NCI-H1694 (cell line): ENCODE measurements at regions not wholly inside any gene's neighbourhood (a gene's known extent, or its start where the extent isn't known, plus 50 kb on each side); places are given as distances from the start of the nearest gene placed in this dataset.
A peak's percentile ranks its signal among the peaks of the same experiment; 100 is the strongest.
"Not testable (repeated sequence)": the region's sequence is repeated elsewhere in the genome, so short reads cannot be mapped to it uniquely, and the experiment has no call there.

Experiments
- DNase-seq: peaks from one replicate; lab custom pipeline; 2025; lab: John Stamatoyannopoulos, UW

DNA sequence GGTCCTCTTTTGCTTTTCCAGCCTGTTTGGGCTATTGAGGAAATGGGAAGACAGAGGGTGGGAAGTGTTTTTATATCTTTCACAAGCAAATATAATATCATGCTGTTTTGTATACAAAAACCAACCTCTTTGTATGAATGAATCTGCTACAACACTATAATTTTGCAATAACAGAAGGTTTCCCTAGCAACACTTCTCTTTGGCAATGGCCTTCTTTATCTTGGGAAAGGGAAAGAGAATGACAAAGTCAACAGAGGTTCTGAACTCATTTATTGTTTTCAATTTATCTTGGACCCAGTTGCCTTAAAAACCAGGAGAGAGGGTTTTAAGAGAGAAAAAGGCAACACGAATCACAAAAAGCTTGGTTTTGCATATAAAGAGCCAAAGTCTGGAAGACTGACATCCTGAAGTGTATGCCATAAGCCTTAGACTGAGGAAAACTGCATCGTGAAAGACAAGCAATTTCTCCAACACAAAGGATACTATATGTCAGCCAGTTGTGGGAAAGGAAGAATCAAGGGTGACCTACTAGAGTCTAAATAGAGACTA lies 121.8 kb upstream of the FAM241A start:
- no peak for DNase-seq

DNA sequence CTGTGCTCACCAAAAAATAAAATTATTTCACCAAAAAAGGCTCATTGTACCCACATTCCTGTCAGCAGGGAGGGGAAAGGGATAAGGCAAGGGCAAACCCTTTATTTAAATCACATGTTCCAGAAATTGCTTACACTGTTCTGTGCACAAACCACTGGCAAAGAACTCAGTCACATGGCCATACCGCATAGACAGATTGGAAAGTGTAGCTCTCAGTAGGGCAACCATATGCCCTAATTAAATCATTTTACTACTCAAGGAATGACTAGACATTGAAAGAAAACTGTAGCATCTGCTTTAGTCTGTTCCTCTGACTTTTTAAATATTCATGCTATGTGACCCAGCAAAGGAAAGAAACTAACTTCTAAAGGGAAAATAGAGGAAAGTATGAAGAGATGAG lies 119.2 kb upstream of the FAM241A start:
- DNase-seq: no peak

DNA sequence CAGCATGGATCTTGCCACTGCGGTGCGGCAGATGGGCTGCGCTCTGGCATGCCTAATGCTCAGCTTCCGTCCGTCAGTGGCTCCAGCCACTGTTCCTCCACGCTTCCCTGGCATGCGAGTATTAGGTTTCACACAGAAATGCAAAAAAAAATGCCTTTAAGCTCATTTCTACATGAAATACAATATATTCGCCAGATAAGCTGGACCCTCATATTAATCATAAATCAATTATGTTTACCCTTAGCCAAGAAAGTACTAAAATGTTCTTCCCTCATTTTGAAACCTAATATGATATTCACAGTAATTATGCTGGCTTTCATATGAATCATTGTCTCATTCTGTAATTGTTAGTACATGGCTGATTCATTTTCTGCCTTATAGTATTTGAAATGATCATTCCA lies 115.5 kb upstream of the FAM241A start:
- no peak for DNase-seq

DNA sequence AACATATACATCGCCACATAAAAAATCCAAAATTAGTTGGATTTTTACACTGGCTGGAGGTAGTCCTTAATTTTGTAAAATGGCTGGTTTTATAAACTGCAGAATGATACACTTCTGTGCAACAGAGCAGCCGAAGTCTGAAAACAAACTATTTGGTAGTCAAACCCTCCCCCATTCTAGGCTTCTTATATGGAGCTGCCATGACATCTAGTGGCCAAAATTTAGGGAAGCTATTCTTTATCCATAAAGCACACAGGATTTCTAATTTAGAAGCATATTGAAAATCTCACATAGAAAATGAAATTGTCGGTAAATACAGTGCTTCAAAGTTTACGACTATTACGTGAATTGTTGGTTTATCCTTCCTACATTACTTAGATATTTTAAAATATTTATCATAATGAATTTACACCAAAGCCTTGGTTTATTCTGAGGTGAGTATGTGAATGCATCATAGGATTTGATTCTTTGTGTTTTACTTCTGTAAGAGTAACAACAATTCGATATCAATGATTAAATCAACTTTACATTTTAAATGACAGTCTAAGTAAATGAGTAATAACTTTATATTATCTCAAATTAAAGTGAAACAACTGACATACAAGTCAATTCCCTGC lies 113.4 kb upstream of the FAM241A start:
- DNase-seq: no peak

DNA sequence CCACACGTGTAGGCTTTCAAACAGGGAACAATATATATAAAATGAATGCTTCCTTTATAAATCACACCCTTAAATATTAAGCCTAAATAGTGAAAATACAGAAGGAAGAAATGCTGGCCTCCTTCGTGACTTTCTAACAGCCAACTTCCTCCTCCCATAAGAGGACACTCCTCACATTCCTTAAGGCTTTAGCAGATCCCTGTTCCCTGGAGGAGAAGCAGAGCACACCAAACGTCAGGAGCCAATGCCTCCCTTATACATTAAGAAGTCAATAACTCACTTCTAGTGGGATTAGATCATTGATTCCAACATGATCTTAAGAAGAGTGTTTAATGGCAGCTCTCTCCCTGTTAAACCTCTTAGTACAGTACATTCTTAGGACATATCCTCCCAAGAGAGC lies 108.4 kb upstream of the FAM241A start:
- DNase-seq: no peak

DNA sequence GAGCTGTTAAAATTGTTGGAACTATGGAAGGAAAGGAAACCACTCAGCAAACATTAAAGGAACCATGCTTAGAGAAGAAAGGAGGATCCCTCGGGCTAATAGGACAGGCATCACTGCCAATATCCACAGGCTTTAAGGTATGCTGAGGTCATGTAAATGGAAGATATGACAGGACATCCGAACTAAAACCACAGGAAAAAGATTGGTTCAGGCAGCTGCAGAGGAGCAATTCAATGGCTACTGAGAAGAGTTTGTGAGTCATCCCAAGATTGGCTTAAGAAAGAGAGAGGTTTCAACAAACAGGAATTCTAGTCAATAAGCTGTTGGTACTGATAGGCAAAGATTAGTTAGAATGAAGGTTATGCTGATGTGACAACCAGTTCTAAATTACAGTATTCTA lies 106.4 kb upstream of the FAM241A start:
- no peak for DNase-seq

DNA sequence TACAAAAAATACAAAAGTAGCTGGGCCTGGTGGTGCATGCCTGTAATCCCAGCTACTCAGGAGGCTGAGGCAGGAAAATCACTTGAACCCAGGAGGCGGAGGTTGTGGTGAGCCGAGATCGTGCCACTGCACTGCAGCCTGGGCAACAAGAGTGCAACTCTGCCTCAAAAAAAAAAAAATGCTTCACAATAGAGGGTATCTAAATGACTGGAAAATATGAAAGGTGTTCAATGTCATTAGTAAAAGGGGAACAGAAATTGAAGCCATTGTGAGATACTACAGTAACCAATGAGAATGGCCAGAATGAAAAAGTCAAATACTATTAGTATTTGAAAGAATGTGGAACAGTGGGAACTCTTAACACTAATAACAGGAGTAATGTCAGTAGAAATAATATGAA lies 96.1 kb upstream of the FAM241A start:
- DNase-seq: not testable (repeated sequence)

DNA sequence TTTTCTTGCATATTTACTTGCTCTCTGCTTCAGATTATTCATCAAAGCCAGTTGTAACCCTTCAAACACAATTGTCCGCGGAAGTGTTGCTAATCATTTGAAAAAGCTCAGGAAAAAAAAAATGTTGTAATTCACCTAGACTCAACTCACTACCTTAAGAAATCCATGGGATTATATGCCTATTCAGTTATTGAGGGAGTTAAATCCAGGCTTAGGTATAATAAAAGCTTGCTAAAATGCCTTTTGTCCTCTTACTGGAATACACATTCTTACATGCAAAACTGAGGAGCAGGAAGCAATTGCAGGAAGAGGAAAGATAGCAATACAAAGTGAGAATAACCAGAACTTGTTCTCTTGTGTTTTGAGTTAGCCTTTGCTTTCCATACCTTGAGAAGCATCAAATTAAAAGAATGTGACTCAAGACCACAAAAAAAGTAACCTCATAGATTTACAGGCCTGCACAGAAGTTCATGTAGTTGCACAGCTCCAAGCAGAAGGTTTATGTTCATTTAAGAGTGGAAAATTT lies 91.4 kb upstream of the FAM241A start:
- no peak for DNase-seq

DNA sequence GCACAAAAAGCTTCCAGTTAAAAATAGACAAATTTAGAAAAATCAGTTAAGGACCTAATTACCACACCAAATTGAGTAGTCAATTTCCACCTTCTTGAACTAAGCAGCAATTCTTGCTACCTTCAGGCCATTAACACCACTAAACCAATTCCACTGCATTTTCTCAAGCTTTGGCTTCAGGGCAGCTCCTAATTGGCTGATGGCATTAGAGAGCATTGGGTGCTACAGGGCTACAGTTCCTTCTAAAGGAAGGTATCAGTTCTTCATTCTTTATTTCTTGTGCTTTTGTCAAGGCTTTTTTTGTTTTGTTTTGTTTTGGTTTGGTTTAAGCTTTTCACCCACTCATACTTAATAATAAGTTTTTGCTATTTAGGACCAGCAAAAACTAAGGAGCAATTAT lies 90.2 kb upstream of the FAM241A start:
- DNase-seq: no peak

DNA sequence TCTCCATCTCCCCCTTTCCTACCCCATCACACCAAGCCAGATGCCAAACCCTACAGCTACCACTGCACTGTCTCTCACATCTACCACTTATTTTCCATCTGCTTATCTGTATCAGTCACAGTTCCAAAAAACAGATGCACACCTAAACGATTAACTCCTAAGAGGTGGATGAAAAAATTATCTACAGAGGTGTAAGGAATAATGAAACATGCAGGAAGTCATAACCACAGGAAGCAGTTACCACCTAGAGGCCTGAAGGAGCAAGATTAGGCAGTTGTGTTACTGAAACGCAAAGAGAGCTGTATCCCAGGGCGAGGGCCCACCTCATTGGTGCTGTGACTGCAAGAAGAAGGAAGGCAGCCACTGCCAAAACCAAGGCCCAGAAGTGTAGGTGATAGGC lies 87.8 kb upstream of the FAM241A start:
- no peak for DNase-seq

DNA sequence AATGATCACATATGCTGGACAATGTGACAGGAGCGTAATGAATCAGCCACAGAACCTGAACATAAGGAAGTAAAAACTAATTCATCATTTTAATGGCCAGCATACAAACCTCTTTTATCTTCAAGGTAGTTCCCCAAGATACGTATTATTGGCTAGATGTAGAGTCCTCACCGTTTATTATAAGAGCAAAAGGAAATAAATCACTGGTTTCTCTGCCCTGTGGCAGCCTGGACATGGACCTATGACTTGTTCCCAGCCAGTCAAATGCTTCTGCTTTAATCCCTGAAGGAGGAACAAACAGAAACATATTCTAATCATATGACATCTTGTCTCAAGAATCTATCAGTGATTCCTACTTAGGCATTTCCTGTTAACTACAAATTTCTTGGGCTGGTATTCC lies 86.8 kb upstream of the FAM241A start:
- no peak for DNase-seq

DNA sequence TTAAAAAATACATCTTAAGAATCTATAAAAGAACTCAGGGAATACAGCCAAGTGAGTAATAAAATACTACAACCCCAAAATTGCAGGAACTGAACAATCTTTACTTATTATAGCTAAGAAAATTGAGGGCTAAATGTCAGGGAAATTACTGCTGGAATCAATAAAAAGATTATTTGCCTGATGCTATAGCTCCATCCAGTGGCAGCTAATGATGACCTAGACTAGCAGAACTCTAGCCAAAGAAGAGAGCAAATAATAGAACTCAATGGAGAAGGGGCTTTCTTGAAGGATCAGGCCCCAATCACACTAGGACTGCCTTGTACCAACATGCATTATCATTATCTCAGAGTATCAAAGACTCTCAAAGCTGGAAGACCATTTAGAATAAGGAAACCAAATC lies 85.0 kb upstream of the FAM241A start:
- DNase-seq: peak; percentile 40

DNA sequence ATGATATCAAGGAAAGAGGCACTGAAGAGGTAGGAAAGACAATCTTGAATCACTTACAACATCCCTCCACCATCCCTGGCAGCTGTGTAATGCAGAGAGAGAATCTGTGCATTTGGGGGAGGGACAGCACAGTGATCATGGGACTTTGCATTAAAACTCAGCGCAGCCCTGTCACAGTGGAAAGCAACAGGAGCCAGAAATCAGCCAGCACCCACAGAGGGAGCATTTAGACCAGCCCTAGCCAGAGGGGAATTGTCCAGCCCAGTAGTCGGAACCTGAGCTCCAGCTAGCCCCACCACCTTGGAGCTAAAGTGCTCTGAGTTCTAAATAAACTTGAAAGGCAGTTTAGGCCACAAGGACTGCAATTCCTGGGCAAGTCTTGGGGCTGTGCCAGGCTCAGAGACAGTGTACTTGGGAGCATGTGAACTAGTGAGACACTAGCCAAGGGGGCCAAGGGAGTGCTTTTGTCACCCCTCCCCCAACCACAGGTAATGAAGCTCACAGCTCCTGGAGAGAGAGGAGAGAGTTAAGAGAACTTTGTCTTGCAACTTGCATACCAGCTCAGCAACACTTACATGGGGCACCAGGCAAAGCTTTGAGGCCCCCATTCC lies 83.9 kb upstream of the FAM241A start:
- DNase-seq: no peak

DNA sequence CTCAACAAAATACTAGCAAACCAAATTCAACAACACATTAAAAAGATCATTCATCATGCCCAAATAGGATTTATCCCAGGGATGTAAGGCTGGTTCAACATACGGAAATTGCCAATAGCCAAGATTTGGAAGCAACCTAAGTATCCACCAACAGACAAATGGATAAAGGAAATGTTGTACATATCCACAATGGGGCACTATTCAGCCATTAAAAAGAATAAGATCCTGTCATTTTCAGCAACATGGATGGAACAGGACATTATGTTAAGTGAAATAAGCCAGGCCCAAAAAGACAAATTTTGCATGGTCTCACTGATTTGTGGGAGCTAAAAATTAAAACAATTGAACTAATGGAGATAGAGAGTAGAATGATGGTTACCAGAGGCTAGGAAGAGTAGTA lies 82.0 kb upstream of the FAM241A start:
- no peak for DNase-seq

DNA sequence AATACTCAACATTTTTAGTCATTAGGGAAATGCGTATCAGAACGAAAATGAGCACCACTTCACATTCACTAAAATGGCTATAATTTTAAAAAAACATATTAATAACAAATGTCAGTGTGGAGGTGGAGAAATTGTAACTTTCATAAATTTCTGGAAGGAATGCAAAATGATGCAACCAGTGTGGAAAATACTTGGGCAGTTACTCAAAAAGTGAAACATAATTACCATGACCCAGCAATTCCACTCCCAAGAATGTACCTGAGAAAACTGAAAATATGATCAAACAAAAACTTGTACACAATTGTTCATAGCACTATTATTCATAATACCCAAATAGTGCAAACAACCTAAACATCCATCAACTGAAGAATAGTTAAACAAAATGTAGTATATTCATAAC lies 76.1 kb upstream of the FAM241A start:
- no peak for DNase-seq

DNA sequence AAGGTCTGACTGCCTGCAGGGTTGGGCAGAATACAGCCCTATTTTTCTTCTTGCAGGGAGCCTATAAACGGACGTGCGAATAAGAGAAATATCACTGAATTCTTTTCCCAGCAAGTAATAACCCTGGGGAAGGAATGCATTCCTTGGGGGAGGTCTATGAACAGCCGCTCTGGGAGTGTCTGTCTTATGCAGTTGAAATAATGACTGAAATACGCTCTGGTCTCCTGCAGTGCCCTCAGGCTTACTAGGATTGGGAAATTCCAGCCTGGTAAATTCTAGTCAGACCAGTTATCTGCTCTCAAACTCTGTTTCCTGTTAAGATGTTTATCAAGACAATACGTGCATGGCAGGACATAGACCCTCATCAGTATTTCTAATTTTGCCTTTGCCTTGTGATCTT lies 72.1 kb upstream of the FAM241A start:
- no peak for DNase-seq

DNA sequence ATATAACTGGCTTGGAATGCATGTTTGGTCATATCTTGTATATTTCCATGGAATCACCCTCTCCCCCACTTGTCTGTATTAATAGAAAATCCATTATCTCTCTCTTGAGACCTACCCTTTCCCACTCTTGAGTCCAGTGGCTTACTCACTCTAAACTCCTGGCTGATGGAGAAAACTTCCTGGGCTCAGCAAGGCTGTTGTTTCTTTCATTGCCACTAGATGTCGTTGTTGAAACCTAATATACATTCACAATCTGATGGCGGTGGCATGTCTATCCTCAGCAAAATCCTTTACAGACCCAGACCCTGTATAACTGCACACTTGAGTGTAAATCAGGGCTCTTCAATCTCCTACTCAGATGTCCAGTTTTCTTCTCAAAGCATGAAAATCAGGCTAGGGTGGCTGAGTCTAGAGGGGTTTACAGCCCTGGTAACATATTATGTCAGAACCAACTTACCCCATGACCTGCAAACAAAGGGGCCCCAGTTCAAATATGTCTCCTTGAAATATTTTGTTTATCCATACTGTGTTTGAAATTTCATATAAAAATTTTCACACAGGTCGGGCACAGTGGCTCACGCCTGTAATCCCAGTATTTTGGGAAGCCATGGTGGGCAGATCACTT lies 70.0 kb upstream of the FAM241A start:
- peak; percentile 21 for DNase-seq

DNA sequence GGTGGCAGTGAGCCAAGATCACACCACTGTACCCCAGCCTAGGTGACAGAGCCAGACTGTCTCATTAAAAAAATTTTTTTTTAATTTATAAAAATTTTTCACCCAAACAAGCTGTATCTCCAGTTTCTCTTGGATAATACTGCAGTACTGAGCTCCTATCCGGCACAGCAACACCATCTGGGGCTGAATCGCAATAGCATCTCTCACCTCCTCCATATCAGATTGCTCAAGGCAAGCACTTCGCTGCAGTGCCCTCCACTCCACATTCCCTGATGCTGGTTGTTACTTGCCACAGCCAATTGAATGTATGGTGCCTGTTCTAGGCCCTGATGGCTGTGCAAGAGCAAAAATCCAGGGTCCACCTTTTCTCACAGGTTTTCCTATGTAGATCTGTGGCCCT lies 69.3 kb upstream of the FAM241A start:
- DNase-seq: no peak

DNA sequence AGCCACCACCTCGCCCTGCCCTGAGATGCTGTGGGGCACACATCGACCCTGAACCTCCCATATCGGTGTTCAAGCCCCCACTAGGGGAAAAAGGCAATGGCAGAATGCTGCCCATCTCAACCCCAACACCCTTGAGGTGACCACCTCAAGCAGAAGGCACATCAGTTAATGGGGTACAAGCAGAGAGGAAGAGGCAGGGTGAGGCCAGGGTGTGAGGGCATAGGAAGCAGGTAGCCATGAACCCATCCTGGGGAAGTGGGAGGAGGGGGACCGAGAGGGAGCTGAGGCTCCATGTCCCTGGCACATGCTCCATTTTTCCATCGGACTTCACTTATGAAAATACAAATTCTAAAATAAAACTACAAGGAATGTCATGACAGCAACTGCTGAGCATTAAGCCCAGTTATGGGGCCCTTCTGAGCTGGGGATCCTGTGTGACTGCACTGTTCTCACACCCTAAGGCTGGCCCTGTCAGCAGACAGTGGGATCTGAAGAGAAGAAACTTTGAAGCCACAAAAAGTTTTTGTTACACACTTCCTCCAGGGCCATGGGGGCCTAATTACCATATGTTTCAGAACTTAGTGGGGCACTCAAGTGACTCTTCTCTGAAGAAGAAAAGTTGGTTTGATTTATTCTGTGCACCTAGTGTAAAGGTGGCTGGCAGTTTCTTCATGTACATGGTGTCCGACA lies 68.2 kb upstream of the FAM241A start:
- DNase-seq: no peak

DNA sequence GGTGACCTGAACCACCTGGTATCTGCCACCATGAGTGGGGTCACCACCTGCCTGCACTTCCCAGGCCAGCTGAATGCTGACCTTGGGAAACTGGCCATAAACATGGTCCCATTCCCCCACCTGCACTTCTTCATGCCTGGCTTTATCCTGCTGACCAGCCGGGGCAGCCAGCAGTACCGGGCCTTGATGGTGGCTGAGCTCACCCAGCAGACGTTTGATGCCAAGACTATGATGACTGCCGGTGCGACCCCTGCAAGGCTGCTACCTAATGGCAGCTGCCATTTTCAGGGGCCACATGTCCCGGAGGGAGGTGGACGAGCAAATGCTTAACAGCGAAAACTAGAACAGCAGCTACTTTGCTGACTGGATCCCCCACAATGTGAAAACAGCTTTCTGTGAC lies 67.5 kb upstream of the FAM241A start:
- DNase-seq: no peak

DNA sequence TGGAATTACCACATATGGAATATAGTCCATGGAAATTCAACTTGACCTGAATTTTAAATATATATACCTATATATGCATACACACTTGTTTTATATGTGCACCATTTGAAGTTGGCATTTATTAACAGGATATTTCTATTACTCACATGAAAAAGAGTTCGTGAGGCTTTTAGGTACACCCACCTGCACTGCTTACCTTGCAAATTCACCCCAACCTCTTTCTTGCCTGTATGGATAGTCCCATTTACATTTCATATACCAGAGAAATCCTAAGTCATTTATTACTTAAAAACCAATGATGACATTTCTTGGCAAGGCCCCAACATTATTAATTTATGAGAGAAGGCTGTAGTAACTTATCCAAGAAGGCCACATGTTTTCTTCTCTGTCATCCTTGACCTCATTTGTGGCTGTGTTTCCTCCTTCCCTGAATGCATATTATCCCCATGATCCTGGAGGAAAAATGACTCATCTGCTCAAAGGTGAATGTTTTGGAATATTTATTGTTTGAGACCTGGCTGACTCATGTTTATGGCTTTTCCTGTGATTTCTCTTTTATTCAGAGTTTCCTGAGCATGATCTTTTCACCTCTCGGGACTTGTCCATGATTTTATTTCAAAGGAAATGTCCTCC lies 62.2 kb upstream of the FAM241A start:
- DNase-seq: no peak
